Caco-2 (cell line): ENCODE measurements at regions not wholly inside any gene's neighbourhood (a gene's known extent, or its start where the extent isn't known, plus 50 kb on each side); places are given as distances from the start of the nearest gene placed in this dataset.
A peak's percentile ranks its signal among the peaks of the same experiment; 100 is the strongest.

Source experiments
- BruUV-seq: library from RNA; stranded (reverse); fragments of 400-500 nt; replicated peaks from 2 replicates; lab custom pipeline; 2021; lab: Mats Ljungman, UMichigan
- CTCF ChIA-PET: fragments of 300-600 bp; sonication (Branson Sonifier 250); formaldehyde crosslinking; loops from one replicate; lab custom pipeline; 2022; ENCODE audit warnings: antibody characterized with exemption; lab: Charles Lee
- POLR2A ChIA-PET: fragments of 300-600 bp; sonication (Branson Sonifier 250); formaldehyde crosslinking; loops from one replicate; lab custom pipeline; 2022; ENCODE audit warnings: antibody characterized with exemption; lab: Charles Lee
- DNase-seq, 2 experiments: peaks; one replicate each; pipeline versions ENCODE4 v3.0.0 to v3.0.0-alpha.2; 2020 to 2022
- H3K27me3 ChIP-seq: replicated peaks from 2 replicates; pipeline ENCODE4 v1.6.0; 2011; ENCODE audit warnings: low read length; ENCODE audit not compliant: control insufficient read depth, insufficient read depth
- H3K36me3 ChIP-seq: 2 replicates; pipeline ENCODE4 v1.5.1; 2011; ENCODE audit warnings: low read length; ENCODE audit not compliant: control insufficient read depth, insufficient read depth
- H3K4me1 ChIP-seq: fragments of 250-450 bp; sonication (Bioruptor Pico); 2 replicates; pipeline ENCODE4 v1.5.1; 2020; ENCODE audit warnings: mild to moderate bottlenecking
- H3K4me3 ChIP-seq: 2 replicates; pipeline ENCODE4 v1.5.1; 2011; ENCODE audit warnings: low read depth, mild to moderate bottlenecking, control low read depth, low read length
- H3K9me3 ChIP-seq: fragments of 250-450 bp; sonication (Bioruptor Pico); 2 replicates; pipeline ENCODE4 v1.5.1; 2020; ENCODE audit warnings: mild to moderate bottlenecking, moderate library complexity
- H3K27ac Mint-ChIP-seq: one replicate; pipeline ENCODE4 v1.8.0; 2022; ENCODE audit warnings: mixed read lengths; ENCODE audit not compliant: unreplicated experiment
- H3K27me3 Mint-ChIP-seq: one replicate; pipeline ENCODE4 v1.8.0; 2022; ENCODE audit warnings: mixed read lengths; ENCODE audit not compliant: insufficient read depth, unreplicated experiment
- H3K36me3 Mint-ChIP-seq: one replicate; pipeline ENCODE4 v1.8.0; 2022; ENCODE audit warnings: mild to moderate bottlenecking, mixed read lengths; ENCODE audit not compliant: insufficient read depth, unreplicated experiment
- H3K4me1 Mint-ChIP-seq: one replicate; pipeline ENCODE4 v1.8.0; 2022; ENCODE audit warnings: low read depth, mixed read lengths; ENCODE audit not compliant: unreplicated experiment
- H3K4me3 Mint-ChIP-seq: one replicate; pipeline ENCODE4 v1.8.0; 2022; ENCODE audit warnings: mild to moderate bottlenecking, moderate library complexity, mixed read lengths; ENCODE audit not compliant: unreplicated experiment
- H3K9me3 Mint-ChIP-seq: one replicate; pipeline ENCODE4 v1.8.0; 2022; ENCODE audit warnings: mixed read lengths; ENCODE audit not compliant: unreplicated experiment
- intact Hi-C: fragments of 100-400 bp; cut with micrococcal nuclease; formaldehyde crosslinking; loops from one replicate; pipeline ENCODE4 v1.10.0; 2022; ENCODE audit not compliant: unreplicated experiment
- TF ChIP-seq, protein P1 (sequence below), 2 experiments: fragments of 200-600 bp in 1 of 2; IDR thresholded peaks; 1 replicate in 1 of 2; 2 replicates in 1 of 2; pipeline versions ENCODE4 v1.5.1 to v1.8.0; 2011 to 2022; ENCODE audit warnings: antibody characterized with exemption in 1 of 2, control low read depth in 1 of 2, inconsistent platforms in 1 of 2, low read depth in 1 of 2, low read length in 1 of 2, mild to moderate bottlenecking in 1 of 2, moderate library complexity in 1 of 2; ENCODE audit not compliant: insufficient read depth in 1 of 2, severe bottlenecking in 1 of 2, unreplicated experiment in 1 of 2

DNA sequence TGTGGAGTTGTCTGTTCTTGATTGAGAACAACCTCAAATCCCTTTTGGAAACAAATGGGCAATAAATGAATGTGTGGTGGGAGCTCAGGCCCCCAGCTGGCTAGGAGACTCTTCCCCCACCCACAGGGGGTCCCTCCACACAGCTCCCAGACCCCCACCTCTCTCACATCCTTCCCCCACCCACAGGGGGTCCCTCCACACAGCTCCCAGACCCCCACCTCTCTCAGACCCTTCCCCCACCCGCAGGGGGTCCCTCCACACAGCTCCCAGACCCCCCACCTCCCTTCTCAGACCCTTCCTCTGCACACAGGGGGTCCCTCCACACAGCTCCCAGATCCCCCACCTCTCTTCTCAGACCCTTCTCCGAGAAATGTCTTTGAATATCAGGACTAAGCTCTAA is 79.0 kb upstream of the CTDP1 start:
- peaks cover 2% of the 10 kb centered on the region for H3K27me3 Mint-ChIP-seq
- DNase-seq = no peak
- H3K4me3 Mint-ChIP-seq = no peak overlapping the region
- no TSS peak for BruUV-seq
- no peaks in the 10 kb centered on the region for H3K36me3 Mint-ChIP-seq
- intact Hi-C loops = no loop called here
- H3K4me1 ChIP-seq = no peaks in the 10 kb centered on the region
- CTCF ChIA-PET = no interaction called here
- TF ChIP-seq, protein P1, sequence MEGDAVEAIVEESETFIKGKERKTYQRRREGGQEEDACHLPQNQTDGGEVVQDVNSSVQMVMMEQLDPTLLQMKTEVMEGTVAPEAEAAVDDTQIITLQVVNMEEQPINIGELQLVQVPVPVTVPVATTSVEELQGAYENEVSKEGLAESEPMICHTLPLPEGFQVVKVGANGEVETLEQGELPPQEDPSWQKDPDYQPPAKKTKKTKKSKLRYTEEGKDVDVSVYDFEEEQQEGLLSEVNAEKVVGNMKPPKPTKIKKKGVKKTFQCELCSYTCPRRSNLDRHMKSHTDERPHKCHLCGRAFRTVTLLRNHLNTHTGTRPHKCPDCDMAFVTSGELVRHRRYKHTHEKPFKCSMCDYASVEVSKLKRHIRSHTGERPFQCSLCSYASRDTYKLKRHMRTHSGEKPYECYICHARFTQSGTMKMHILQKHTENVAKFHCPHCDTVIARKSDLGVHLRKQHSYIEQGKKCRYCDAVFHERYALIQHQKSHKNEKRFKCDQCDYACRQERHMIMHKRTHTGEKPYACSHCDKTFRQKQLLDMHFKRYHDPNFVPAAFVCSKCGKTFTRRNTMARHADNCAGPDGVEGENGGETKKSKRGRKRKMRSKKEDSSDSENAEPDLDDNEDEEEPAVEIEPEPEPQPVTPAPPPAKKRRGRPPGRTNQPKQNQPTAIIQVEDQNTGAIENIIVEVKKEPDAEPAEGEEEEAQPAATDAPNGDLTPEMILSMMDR (IDR thresholded peaks at IDR 0.05; ENCODE audit: insufficient read depth in 1 of 2, low read depth in 1 of 2, low read length in 1 of 2, severe bottlenecking in 1 of 2, unreplicated experiment in 1 of 2) = no peak
- no peaks in the 10 kb centered on the region for H3K27me3 ChIP-seq
- no peaks in the 10 kb centered on the region for H3K9me3 ChIP-seq
- no peak overlapping the region for H3K4me3 ChIP-seq
- H3K4me1 Mint-ChIP-seq = peaks cover 8% of the 10 kb centered on the region
- POLR2A ChIA-PET = no interaction called here
- no peaks in the 10 kb centered on the region for H3K9me3 Mint-ChIP-seq
- H3K36me3 ChIP-seq = no peaks in the 10 kb centered on the region
- no peak overlapping the region for H3K27ac Mint-ChIP-seq

DNA sequence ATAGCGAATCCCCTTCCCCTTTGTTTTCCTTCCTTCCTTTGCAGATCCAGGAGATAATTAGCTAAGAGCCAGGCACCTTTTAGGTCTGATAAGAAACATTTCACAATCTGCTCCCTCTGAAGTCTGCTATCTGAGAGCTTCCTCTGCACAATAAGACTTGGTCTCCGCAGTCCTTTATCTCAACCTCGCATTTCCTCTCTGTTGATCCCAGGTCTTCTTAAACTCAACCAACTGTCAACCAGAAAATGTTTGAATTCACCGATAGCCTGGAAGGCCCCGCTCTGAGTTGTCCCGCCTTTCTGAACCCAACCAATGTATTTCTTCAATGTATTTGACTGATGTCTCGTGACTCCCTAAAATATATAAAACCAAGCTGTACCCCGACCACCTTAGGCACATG is 78.4 kb upstream of the CTDP1 start:
- Histone ChIP-seq H3K4me3 (no peak overlapping the region), H3K36me3 (no peaks in the 10 kb centered on the region), H3K9me3 (no peaks in the 10 kb centered on the region), H3K27me3 (no peaks in the 10 kb centered on the region), H3K4me1 (no peaks in the 10 kb centered on the region)
- BruUV-seq = no TSS peak
- Mint-ChIP-seq H3K27me3 (no peaks in the 10 kb centered on the region), H3K27ac (no peak overlapping the region), H3K9me3 (no peaks in the 10 kb centered on the region), H3K4me1 (peaks cover 8% of the 10 kb centered on the region), H3K4me3 (no peak overlapping the region), H3K36me3 (no peaks in the 10 kb centered on the region)
- intact Hi-C loops = no loop called here
- DNase-seq = peak in 1 of 2 experiments; percentile 2
- ChIA-PET POLR2A (no interaction called here), CTCF (no interaction called here)
- TF ChIP-seq, protein P1 (IDR thresholded peaks at IDR 0.05; ENCODE audit: insufficient read depth in 1 of 2, low read depth in 1 of 2, low read length in 1 of 2, severe bottlenecking in 1 of 2, unreplicated experiment in 1 of 2) = no peak

DNA sequence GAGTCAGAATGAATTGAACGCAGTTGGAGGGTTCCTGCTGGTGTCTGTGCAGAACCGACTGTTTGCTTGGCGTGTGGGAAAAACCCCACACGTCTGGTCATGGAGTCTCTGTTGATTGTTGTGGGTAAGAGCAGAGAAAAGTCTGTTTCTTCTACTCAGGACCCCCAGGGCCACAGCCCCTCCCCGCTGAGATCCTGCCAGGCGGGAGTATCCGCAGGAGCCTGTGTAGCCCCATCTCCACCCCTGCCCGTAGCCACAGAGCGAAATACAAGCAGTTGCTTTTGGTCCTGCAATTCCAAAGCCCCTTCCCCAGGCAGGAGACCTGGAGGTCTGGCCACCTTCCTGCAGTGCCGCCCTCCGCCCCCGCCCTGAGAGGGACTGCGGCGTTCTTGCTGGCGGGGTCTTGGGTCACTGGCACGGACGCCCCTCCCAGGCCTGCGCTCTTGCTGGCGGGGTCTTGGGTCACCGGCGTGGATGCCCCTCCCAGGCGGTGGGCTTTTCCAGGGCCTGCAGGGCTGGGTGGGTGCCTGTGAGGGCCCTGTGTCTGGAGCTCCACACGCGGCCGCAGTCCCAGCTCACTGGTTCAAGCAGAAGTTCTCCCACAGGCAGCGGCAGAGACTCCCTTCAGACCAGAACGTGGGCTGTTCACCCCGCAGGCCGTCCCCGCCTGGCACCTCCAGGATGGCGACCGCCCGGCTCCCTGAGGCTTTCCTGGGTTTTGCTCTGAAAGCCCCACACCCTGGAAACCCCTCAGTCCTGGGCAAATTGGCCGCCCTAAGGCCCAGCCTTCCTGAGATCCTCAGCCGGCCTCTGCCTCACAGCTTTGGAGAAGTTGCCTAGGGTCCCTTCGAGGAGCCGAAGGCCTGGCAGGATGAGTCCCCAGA is 76.0 kb upstream of the CTDP1 start:
- no TSS peak for BruUV-seq
- Histone ChIP-seq H3K27me3 (no peaks in the 10 kb centered on the region), H3K36me3 (no peaks in the 10 kb centered on the region), H3K4me3 (no peak overlapping the region), H3K4me1 (no peaks in the 10 kb centered on the region), H3K9me3 (no peaks in the 10 kb centered on the region)
- DNase-seq = no peak
- TF ChIP-seq, protein P1 (IDR thresholded peaks at IDR 0.05; ENCODE audit: insufficient read depth in 1 of 2, low read depth in 1 of 2, low read length in 1 of 2, severe bottlenecking in 1 of 2, unreplicated experiment in 1 of 2) = no peak
- H3K9me3 Mint-ChIP-seq = no peaks in the 10 kb centered on the region
- H3K27ac Mint-ChIP-seq = no peak overlapping the region
- no peak overlapping the region for H3K4me3 Mint-ChIP-seq
- H3K27me3 Mint-ChIP-seq = no peaks in the 10 kb centered on the region
- no peaks in the 10 kb centered on the region for H3K36me3 Mint-ChIP-seq
- intact Hi-C loops = no loop called here
- peaks cover 8% of the 10 kb centered on the region for H3K4me1 Mint-ChIP-seq
- POLR2A ChIA-PET = no interaction called here
- CTCF ChIA-PET = no interaction called here
